Adrenal gland (tissue), 5 donors: ENCODE measurements at regions not wholly inside any gene's neighbourhood (a gene's known extent, or its start where the extent isn't known, plus 50 kb on each side); places are given as distances from the start of the nearest gene placed in this dataset.

ENCODE experiments used
- CTCF ChIP-seq, 6 experiments: fragments of 450-650 bp in 4 of 6; fragments of 200-600 bp in 2 of 6; sonication (generic) in 1 of 6; IDR thresholded peaks; 1 replicate in 5 of 6; 2 replicates in 1 of 6; pipeline versions ENCODE4 v1.5.1 to v1.8.0; 2016 to 2021; ENCODE audit warnings: antibody characterized with exemption in 6 of 6, mild to moderate bottlenecking in 2 of 6, moderate library complexity in 1 of 6
- POLR2A ChIP-seq, 2 donors: fragments of 450-650 bp; IDR thresholded peaks; one replicate each; pipeline ENCODE4 v1.6.1; 2017; ENCODE audit warnings: antibody characterized with exemption in 2 of 2, mild to moderate bottlenecking in 2 of 2, moderate library complexity in 1 of 2
- donor health status: DM: no; HTN: no; CAD: no.

GRCh38 chr5:51811883-51812471 is 428.7 kb downstream of the ISL1 start:
- TF ChIP-seq CTCF (IDR thresholded peaks at IDR 0.05) (no peak), POLR2A (IDR thresholded peaks at IDR 0.05) (no peak)
